Bronchial epithelial cell (primary cell): ENCODE measurements at regions not wholly inside any gene's neighbourhood (a gene's known extent, or its start where the extent isn't known, plus 50 kb on each side); places are given as distances from the start of the nearest gene placed in this dataset.

Experiments used
- DNase-seq: peaks from one replicate; pipeline ENCODE4 v3.0.0-alpha.2; 2010; ENCODE audit warnings: low read depth
- FAIRE-seq: peaks from 2 replicates; lab custom pipeline; 2011; peaks lifted over from hg19 to GRCh38; lab: Jason Lieb, UNC
- H3K27me3 ChIP-seq: 2 replicates; pipeline ENCODE4 v1.5.1; 2011; ENCODE audit warnings: low read length; ENCODE audit not compliant: control insufficient read depth, insufficient read depth
- H3K36me3 ChIP-seq: 2 replicates; pipeline ENCODE4 v1.5.1; 2011; ENCODE audit warnings: low read length; ENCODE audit not compliant: control insufficient read depth, insufficient read depth
- H3K4me3 ChIP-seq: 2 replicates; pipeline ENCODE4 v1.5.1; 2011; ENCODE audit warnings: mild to moderate bottlenecking, low read depth, low read length, control low read depth
- CTCF ChIP-seq: IDR thresholded peaks from 2 replicates; pipeline ENCODE4 v1.5.1; 2011; ENCODE audit warnings: mild to moderate bottlenecking, moderate library complexity, low read length, control low read depth, inconsistent platforms; ENCODE audit not compliant: insufficient read depth, severe bottlenecking

- FAIRE-seq (no peak), DNase-seq (no peak)
- TF ChIP-seq CTCF, result no peak
- Histone ChIP-seq H3K4me3 (no peak overlapping the region), H3K27me3 (no peaks in the 10 kb centered on the region), H3K36me3 (no peaks in the 10 kb centered on the region)
Observed at GRCh38 chr16:5971924-5972323, 874.3 kb upstream of the EEF2KMT start.

- no peak for TF ChIP-seq CTCF
- Histone ChIP-seq H3K27me3 (no peaks in the 10 kb centered on the region), H3K4me3 (no peak overlapping the region), H3K36me3 (no peaks in the 10 kb centered on the region)
- no peak for FAIRE-seq
- no peak for DNase-seq
Observed at GRCh38 chr16:5971106-5971505, 873.5 kb upstream of the EEF2KMT start.

- no peaks in the 10 kb centered on the region for H3K27me3 ChIP-seq
- FAIRE-seq (no peak), DNase-seq (no peak)
- no peak for TF ChIP-seq CTCF
- no peak overlapping the region for H3K4me3 ChIP-seq
- no peaks in the 10 kb centered on the region for H3K36me3 ChIP-seq
Observed at GRCh38 chr16:5966004-5966403, 868.4 kb upstream of the EEF2KMT start.

GRCh38 chr16:5965321-5965720 lies 867.7 kb upstream of the EEF2KMT start:
- Histone ChIP-seq H3K4me3 (no peak overlapping the region), H3K36me3 (no peaks in the 10 kb centered on the region), H3K27me3 (no peaks in the 10 kb centered on the region)
- no peak for FAIRE-seq
- TF ChIP-seq CTCF, result no peak
- DNase-seq, result no peak

- FAIRE-seq (no peak), DNase-seq (peak; percentile 4)
- Histone ChIP-seq H3K27me3 (no peaks in the 10 kb centered on the region), H3K36me3 (no peaks in the 10 kb centered on the region), H3K4me3 (no peak overlapping the region)
- TF ChIP-seq CTCF, result no peak
Observed at GRCh38 chr16:5951486-5951885, 853.9 kb upstream of the EEF2KMT start.

GRCh38 chr16:5944971-5945370 lies 847.4 kb upstream of the EEF2KMT start:
- Histone ChIP-seq H3K36me3 (no peaks in the 10 kb centered on the region), H3K4me3 (no peak overlapping the region), H3K27me3 (no peaks in the 10 kb centered on the region)
- DNase-seq (peak; percentile 0), FAIRE-seq (no peak)
- no peak for TF ChIP-seq CTCF
